SU-DHL-6 (cell line): ENCODE measurements at regions not wholly inside any gene's neighbourhood (a gene's known extent, or its start where the extent isn't known, plus 50 kb on each side); places are given as distances from the start of the nearest gene placed in this dataset.

ENCODE experiments used
- CTCF ChIP-seq: fragments of 200-600 bp; sonication (generic); IDR thresholded peaks from one replicate; pipeline ENCODE4 v1.5.1; 2017; ENCODE audit warnings: antibody characterized with exemption, mild to moderate bottlenecking, low read length, moderate library complexity; ENCODE audit not compliant: insufficient read depth, poor library complexity, severe bottlenecking
- EZH2phosphoT487 ChIP-seq: fragments of 200-600 bp; sonication (generic), shearing (Covaris generic); conservative IDR thresholded peaks from 2 replicates; pipeline ENCODE4 v1.6.1; 2018; ENCODE audit warnings: mild to moderate bottlenecking, antibody characterized with exemption, low read length, moderate library complexity, mixed read lengths

GRCh38 chr1:193412748-193413147, 226.3 kb upstream of the B3GALT2 start:
- TF ChIP-seq CTCF (no peak), EZH2phosphoT487 (no peak)
